ENCODE measurements at regions not wholly inside any gene's neighbourhood (a gene's known extent, or its start where the extent isn't known, plus 50 kb on each side); places are given as distances from the start of the nearest gene placed in this dataset.

DNA sequence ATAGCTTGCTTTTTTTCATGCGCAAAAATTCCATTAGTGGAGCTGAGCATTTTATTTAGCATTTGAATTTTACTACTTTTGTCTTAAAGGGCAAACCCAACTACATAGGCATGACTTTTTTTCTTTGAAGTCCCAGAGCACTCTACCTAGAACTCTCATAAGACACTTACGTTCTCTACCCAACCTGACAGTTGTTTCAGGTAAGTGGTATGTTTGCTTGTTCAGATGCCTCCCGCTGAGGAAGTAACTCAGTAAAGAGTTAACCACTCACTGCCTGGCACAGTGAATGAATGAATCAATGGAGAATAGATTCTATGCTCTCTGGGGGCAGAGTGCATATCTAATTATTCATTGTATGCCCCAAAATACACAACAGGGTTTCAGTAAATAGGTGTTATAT is 212.3 kb upstream of the PRDM1 start:
- in situ Hi-C loops (cut with HindIII; ENCODE audit: low sequenced_read_pairs): no loop called here
- TF ChIP-seq, protein P1, sequence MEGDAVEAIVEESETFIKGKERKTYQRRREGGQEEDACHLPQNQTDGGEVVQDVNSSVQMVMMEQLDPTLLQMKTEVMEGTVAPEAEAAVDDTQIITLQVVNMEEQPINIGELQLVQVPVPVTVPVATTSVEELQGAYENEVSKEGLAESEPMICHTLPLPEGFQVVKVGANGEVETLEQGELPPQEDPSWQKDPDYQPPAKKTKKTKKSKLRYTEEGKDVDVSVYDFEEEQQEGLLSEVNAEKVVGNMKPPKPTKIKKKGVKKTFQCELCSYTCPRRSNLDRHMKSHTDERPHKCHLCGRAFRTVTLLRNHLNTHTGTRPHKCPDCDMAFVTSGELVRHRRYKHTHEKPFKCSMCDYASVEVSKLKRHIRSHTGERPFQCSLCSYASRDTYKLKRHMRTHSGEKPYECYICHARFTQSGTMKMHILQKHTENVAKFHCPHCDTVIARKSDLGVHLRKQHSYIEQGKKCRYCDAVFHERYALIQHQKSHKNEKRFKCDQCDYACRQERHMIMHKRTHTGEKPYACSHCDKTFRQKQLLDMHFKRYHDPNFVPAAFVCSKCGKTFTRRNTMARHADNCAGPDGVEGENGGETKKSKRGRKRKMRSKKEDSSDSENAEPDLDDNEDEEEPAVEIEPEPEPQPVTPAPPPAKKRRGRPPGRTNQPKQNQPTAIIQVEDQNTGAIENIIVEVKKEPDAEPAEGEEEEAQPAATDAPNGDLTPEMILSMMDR (IDR thresholded peaks at IDR 0.05; ENCODE audit: low read depth, low read length, missing control alignments): no peak
- no peak overlapping the region for H3K4me3 ChIP-seq (ENCODE audit: low read depth, low read length)
- DNase-seq (ENCODE audit: low read depth): no peak

DNA sequence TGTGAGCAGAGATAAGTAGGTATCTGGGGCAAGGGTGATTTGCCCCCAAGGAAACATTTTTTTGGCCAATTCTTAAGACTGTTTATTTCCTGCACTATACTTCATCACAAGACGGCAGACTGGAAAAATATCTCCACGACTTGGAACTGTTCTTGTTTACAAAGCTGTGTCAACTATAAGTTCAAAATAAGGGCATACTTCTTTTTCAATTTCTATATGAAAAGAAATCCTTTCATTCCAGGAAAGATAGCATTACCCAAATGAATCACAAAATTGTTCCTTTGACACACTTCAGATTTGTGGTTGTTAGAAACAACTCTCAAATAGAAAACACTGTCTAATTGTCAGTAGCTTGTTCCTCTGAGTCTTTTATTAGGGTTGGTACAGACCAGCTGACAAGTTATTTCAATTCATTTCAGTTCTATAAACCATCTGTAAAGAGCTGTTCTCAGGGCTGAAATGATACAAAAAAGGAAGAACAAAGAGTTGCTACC is 212.9 kb upstream of the PRDM1 start:
- TF ChIP-seq, protein P1 (IDR thresholded peaks at IDR 0.05; ENCODE audit: low read depth, low read length, missing control alignments): no peak
- in situ Hi-C loops (cut with HindIII; ENCODE audit: low sequenced_read_pairs): no loop called here
- no peak for DNase-seq (ENCODE audit: low read depth)
- no peak overlapping the region for H3K4me3 ChIP-seq (ENCODE audit: low read depth, low read length)

DNA sequence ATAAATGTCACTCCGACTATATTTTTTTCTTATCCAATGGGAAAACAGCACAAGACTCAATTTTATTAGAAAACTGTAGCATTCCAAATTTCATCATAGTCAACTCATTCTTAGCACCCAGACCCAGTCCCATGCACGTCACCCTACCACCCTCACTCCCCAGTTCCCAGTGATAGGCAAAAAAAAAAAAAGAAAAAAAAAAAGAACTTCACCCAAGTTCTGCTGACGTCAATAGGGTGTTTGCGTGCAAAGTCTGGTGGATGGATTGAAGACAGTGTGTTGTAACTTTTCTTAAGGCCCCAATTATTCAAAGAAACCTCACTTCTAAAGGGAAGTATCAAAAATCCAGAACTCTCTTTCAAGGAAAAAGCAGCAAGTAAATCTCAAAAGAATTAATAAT is 213.9 kb upstream of the PRDM1 start:
- in situ Hi-C loops (cut with HindIII; ENCODE audit: low sequenced_read_pairs): no loop called here
- TF ChIP-seq, protein P1 (IDR thresholded peaks at IDR 0.05; ENCODE audit: low read depth, low read length, missing control alignments): no peak
- H3K4me3 ChIP-seq (ENCODE audit: low read depth, low read length): no peak overlapping the region
- DNase-seq (ENCODE audit: low read depth): no peak

DNA sequence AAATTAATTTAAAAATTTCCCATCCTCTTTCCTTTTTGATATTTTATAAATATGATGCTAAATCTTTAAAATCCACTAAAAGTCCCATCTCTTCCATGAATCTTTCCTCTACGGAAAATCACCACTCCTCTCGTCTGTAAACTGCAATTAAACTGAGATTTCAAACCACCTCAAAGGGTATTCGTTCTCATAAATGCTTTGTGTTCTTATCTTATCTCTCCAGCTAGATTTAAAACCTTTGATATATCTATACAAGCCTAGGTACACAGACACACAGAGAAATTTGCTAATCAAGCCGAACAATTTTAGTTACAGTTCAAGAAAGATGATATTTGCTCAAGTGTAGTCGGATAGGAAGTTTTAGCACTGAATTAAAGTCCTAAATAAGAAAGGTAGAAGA is 214.6 kb upstream of the PRDM1 start:
- no peak overlapping the region for H3K4me3 ChIP-seq (ENCODE audit: low read depth, low read length)
- DNase-seq (ENCODE audit: low read depth): no peak
- TF ChIP-seq, protein P1 (IDR thresholded peaks at IDR 0.05; ENCODE audit: low read depth, low read length, missing control alignments): no peak
- in situ Hi-C loops (cut with HindIII; ENCODE audit: low sequenced_read_pairs): no loop called here

DNA sequence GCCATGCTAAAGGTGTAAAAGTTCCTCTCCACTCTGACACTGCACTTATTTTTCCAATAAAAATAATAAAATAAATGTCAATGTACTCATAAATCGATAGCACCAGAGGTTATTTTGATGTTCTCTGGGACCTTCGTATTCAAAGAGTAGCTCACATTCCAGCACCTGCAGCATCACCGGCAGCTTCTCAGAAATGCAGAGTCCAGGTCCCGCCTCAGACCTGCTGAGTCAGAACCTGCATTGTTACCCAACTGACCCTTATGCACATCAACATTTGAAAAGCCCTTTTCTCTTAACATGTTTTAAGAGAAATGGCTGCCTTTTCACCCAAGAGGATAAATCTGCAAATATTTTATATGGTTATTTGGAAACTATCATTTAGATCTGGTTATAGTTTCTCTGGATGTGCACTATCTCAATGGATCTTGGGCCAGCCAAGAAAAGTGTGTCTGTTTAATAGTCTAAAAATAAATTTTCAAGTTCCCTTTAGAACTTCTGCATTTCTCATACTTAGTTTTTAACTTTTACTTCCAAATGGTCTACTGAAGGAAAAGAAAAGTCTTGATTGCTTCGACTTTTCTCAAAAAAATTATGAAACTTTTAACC is 216.2 kb upstream of the PRDM1 start:
- TF ChIP-seq, protein P1 (IDR thresholded peaks at IDR 0.05; ENCODE audit: low read depth, low read length, missing control alignments): no peak
- no peak overlapping the region for H3K4me3 ChIP-seq (ENCODE audit: low read depth, low read length)
- no peak for DNase-seq (ENCODE audit: low read depth)
- in situ Hi-C loops (cut with HindIII; ENCODE audit: low sequenced_read_pairs): no loop called here

DNA sequence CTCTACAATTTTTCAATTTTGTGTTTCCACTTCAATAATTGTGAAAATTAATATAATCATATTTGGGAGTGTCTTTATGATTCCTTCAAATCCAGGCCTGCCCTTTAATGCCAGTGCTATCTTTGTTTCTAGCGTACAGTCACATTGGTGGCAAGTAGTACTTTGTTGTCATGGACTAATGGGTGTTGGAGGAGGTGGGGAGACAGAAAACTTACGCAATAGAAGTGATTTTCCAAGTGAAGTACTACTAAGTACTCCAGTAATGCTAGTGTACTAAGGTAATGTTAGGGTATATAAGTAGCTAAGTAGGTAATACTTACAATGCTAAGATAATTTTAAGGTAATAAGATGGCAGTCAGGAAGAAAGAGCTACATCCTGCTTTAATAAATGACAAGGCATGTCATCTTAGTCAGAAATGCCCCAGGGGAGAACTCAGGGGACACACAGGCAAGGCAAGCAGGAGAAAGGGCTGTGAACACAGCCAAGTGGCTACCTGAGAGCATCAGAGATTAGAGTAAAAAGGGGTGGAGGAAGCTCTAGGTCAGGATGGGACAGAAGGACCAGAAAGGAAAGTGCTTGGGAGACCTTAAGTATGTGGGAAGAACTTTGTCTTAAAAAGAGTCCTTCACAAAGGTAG is 217.2 kb upstream of the PRDM1 start:
- TF ChIP-seq, protein P1 (IDR thresholded peaks at IDR 0.05; ENCODE audit: low read depth, low read length, missing control alignments): no peak
- DNase-seq (ENCODE audit: low read depth): no peak
- in situ Hi-C loops (cut with HindIII; ENCODE audit: low sequenced_read_pairs): no loop called here
- H3K4me3 ChIP-seq (ENCODE audit: low read depth, low read length): no peak overlapping the region
